ENCODE measurements at regions not wholly inside any gene's neighbourhood (a gene's known extent, or its start where the extent isn't known, plus 50 kb on each side); places are given as distances from the start of the nearest gene placed in this dataset.
"Not testable (repeated sequence)": the region's sequence is repeated elsewhere in the genome, so short reads cannot be mapped to it uniquely, and the experiment has no call there.

GRCh38 chr2:142742371-142743214 is 134.9 kb upstream of the KYNU start:
- Mint-ChIP-seq H3K36me3 (ENCODE audit: low read depth) (no peaks in the 10 kb centered on the region), H3K9me3 (peaks cover 3% of the 10 kb centered on the region), H3K27ac (no peak overlapping the region), H3K4me3 (no peak overlapping the region), H3K4me1 (no peaks in the 10 kb centered on the region), H3K27me3 (no peaks in the 10 kb centered on the region)
- intact Hi-C loops (cut with micrococcal nuclease), result no loop called here
- no peak for ATAC-seq (ENCODE audit: low read depth)
- no peak for TF ChIP-seq CTCF (IDR thresholded peaks at IDR 0.05)
- ChIA-PET POLR2A (no interaction called here), CTCF (no interaction called here)
- DNase-seq, result no peak

- POLR2A ChIA-PET, result no interaction called here
- no peaks in the 10 kb centered on the region for H3K4me1 Mint-ChIP-seq
- H3K36me3 Mint-ChIP-seq (ENCODE audit: low read depth), result no peaks in the 10 kb centered on the region
- ATAC-seq (ENCODE audit: low read depth), result no peak
- no peak for DNase-seq
- H3K4me3 Mint-ChIP-seq, result no peak overlapping the region
- no peak for TF ChIP-seq CTCF (IDR thresholded peaks at IDR 0.05)
- no peaks in the 10 kb centered on the region for H3K27me3 Mint-ChIP-seq
- H3K9me3 Mint-ChIP-seq, result peaks cover 3% of the 10 kb centered on the region
- CTCF ChIA-PET, result no interaction called here
- H3K27ac Mint-ChIP-seq, result no peak overlapping the region
- intact Hi-C loops (cut with micrococcal nuclease), result no loop called here
Measured at GRCh38 chr2:142741764-142742269, 135.6 kb upstream of the KYNU start.

GRCh38 chr2:142734770-142735169 is 142.7 kb upstream of the KYNU start:
- TF ChIP-seq CTCF (IDR thresholded peaks at IDR 0.05), result no peak
- ChIA-PET POLR2A (no interaction called here), CTCF (no interaction called here)
- Mint-ChIP-seq H3K4me3 (no peak overlapping the region), H3K27ac (no peak overlapping the region), H3K27me3 (no peaks in the 10 kb centered on the region), H3K36me3 (ENCODE audit: low read depth) (no peaks in the 10 kb centered on the region), H3K4me1 (no peaks in the 10 kb centered on the region), H3K9me3 (peaks cover 2% of the 10 kb centered on the region)
- intact Hi-C loops (cut with micrococcal nuclease), result no loop called here
- ATAC-seq (ENCODE audit: low read depth) (no peak), DNase-seq (no peak)

GRCh38 chr2:142734231-142734630 is 143.2 kb upstream of the KYNU start:
- no peaks in the 10 kb centered on the region for H3K4me1 Mint-ChIP-seq
- H3K4me3 Mint-ChIP-seq, result no peak overlapping the region
- H3K9me3 Mint-ChIP-seq, result peaks cover 3% of the 10 kb centered on the region
- DNase-seq (no peak), ATAC-seq (ENCODE audit: low read depth) (no peak)
- no peak overlapping the region for H3K27ac Mint-ChIP-seq
- ChIA-PET POLR2A (no interaction called here), CTCF (no interaction called here)
- no peaks in the 10 kb centered on the region for H3K36me3 Mint-ChIP-seq (ENCODE audit: low read depth)
- no peak for TF ChIP-seq CTCF (IDR thresholded peaks at IDR 0.05)
- no peaks in the 10 kb centered on the region for H3K27me3 Mint-ChIP-seq
- intact Hi-C loops (cut with micrococcal nuclease), result no loop called here

GRCh38 chr2:142729814-142730213 is 147.7 kb upstream of the KYNU start:
- DNase-seq; H3K27me3 Mint-ChIP-seq; H3K4me3 Mint-ChIP-seq; POLR2A ChIA-PET; H3K9me3 Mint-ChIP-seq; H3K4me1 Mint-ChIP-seq; H3K27ac Mint-ChIP-seq; intact Hi-C loops (cut with micrococcal nuclease); CTCF ChIA-PET; H3K36me3 Mint-ChIP-seq (ENCODE audit: low read depth); ATAC-seq (ENCODE audit: low read depth): not testable (repeated sequence)

GRCh38 chr2:142727821-142728478 is 149.5 kb upstream of the KYNU start:
- intact Hi-C loops (cut with micrococcal nuclease); H3K27me3 Mint-ChIP-seq; H3K36me3 Mint-ChIP-seq (ENCODE audit: low read depth); H3K4me1 Mint-ChIP-seq; POLR2A ChIA-PET; H3K9me3 Mint-ChIP-seq; DNase-seq; ATAC-seq (ENCODE audit: low read depth); CTCF ChIA-PET; H3K4me3 Mint-ChIP-seq; H3K27ac Mint-ChIP-seq: not testable (repeated sequence)
